Left colon (tissue), 2 donors: ENCODE measurements at regions not wholly inside any gene's neighbourhood (a gene's known extent, or its start where the extent isn't known, plus 50 kb on each side); places are given as distances from the start of the nearest gene placed in this dataset.
A peak's percentile ranks its signal among the peaks of the same experiment; 100 is the strongest.
"Not testable (repeated sequence)": the region's sequence is repeated elsewhere in the genome, so short reads cannot be mapped to it uniquely, and the experiment has no call there.

Experiments used
- ATAC-seq: fragments of 200-7000 bp; cut with Tn5 transposase; one replicate; pipeline ENCODE4 v1.9.1; 2020; ENCODE audit warnings: mild to moderate bottlenecking, moderate library complexity
- DNase-seq, 2 donors: peaks; one replicate each; pipeline ENCODE4 v3.0.0-alpha.2; 2020
- intact Hi-C, 2 donors: fragments of 100-400 bp; cut with DNase I in 1 of 2; cut with micrococcal nuclease in 1 of 2; formaldehyde crosslinking; loops; one replicate each; pipeline versions ENCODE4 v1.11.2 to v1.14.0; 2022; cut with DNase I, micrococcal nuclease
- donor health status: DM: no; HTN: no; CAD: no.
- donor health status: DM: yes; HTN: yes; CAD: no.

- intact Hi-C loops = no loop called here
- ATAC-seq (no peak), DNase-seq (no peak)
Observed at GRCh38 chr7:81284576-81284975, 365.7 kb upstream of the SEMA3C start.

DNA sequence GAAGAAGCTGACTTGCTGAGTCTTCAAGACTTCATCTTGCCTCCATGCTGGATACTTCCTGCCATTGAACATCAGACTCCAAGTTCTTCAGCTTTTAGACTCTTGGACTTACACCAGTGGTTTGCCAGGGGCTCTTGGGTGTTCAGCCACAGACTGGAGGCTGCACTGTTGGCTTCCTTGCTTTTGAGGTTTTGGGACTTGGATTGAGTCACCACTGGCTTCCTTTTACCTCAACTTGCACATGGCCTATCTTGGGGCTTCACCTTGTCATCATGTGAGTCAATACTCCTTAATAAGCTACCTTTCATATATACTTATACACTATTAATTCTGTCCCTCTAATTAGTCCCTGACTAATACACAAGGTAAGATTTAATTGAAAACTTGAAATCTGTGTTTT is 361.7 kb upstream of the SEMA3C start:
- DNase-seq (no peak), ATAC-seq (no peak)
- intact Hi-C loops = no loop called here

- intact Hi-C loops = no loop called here
- DNase-seq (no peak), ATAC-seq (no peak)
Observed at GRCh38 chr7:81277691-81278090, 358.8 kb upstream of the SEMA3C start.

- DNase-seq (no peak), ATAC-seq (no peak)
- intact Hi-C loops = no loop called here
Observed at GRCh38 chr7:81273601-81274397, 354.9 kb upstream of the SEMA3C start.

- DNase-seq = no peak
- ATAC-seq = no peak
- intact Hi-C loops = no loop called here
Observed at GRCh38 chr7:81272176-81272575, 353.3 kb upstream of the SEMA3C start.

DNA sequence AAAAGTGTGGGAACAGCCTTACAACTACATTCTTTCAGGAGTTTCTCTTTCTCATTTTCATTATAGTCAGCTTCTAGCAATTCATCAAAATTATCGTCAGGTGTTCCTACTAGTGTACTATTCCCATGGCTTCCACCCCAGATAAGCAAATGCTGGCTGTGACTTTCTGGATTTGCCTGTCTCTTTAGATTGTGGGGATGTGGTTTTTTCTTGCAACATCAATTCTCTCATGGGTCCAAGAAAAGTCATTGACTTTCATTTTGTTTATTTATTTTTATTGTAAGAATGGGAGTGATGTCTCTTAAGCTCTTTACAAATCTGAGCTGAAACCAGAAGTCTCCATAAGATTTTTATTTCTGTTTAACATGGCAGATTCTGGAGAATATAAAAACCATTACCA is 349.7 kb upstream of the SEMA3C start:
- no peak for DNase-seq
- intact Hi-C loops = no loop called here
- ATAC-seq = no peak

- intact Hi-C loops = no loop called here
- no peak for ATAC-seq
- no peak for DNase-seq
Observed at GRCh38 chr7:81267508-81267907, 348.7 kb upstream of the SEMA3C start.

DNA sequence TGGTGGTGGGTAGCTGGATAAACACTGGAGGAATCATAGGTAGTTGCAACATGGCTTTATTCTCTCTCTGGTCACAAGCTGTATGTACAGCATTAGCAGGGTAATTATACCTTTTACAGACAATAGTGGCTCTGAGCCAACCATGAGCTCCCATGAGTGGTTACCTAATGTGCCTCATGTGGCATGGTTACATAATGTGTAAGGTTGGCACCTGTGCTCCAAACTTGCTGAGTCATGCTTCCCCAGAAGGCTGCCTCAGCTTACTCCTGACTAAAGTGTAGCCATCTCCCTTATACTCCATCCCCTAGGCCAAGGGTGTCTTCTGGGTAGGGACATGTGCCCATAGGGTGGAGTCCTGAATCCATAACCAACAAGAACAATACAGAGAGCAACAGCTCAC is 345.3 kb upstream of the SEMA3C start:
- ATAC-seq = peak; percentile 37
- no peak for DNase-seq
- intact Hi-C loops = no loop called here

GRCh38 chr7:81260152-81260551 is 341.3 kb upstream of the SEMA3C start:
- DNase-seq = no peak
- intact Hi-C loops = no loop called here
- no peak for ATAC-seq

GRCh38 chr7:81256991-81257390 is 338.1 kb upstream of the SEMA3C start:
- intact Hi-C loops = no loop called here
- ATAC-seq (no peak), DNase-seq (no peak)

- ATAC-seq (no peak), DNase-seq (no peak)
- intact Hi-C loops = no loop called here
Observed at GRCh38 chr7:81248420-81248819, 329.6 kb upstream of the SEMA3C start.

DNA sequence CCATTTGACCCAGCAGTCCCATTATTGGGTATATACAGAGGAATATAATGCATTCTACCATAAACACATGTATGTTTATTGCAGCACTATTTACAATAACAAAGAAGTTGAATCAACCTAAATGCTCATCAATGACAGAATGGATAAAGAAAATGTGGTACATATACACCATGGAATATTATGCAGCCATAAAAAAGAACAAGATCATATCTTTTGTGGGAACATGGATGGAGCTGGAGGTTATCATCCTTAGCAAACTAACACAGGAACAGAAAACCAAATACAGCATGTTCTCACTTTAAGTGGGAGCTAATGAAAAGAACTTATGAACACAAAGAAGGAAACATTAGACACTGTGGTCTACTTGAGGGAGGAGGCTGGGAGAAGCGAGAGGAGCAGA is 328.5 kb upstream of the SEMA3C start:
- intact Hi-C loops, DNase-seq, ATAC-seq: not testable (repeated sequence)

DNA sequence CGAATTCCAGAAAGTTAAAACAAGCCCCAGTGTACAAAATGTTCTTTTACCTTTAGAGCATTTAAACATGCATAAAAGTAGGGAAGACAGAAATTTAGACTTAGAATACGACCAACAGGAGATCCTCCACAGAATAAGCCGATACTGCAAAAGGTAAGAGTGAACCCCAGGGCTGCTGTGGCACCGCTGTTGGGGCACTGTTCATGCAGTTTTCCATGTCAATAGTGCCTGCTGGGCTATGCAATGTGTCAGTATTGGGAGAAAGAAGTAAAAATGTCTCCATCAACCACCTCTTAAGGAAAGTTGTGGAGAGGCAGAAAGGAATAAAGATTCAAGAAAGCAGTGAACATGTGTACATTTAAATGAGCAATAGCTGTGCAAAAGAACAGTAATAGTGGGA is 326.5 kb upstream of the SEMA3C start:
- intact Hi-C loops = no loop called here
- ATAC-seq (no peak), DNase-seq (no peak)

GRCh38 chr7:81244224-81244623 is 325.4 kb upstream of the SEMA3C start:
- ATAC-seq (no peak), DNase-seq (no peak)
- intact Hi-C loops = no loop called here

- ATAC-seq (no peak), DNase-seq (no peak)
- intact Hi-C loops = no loop called here
Observed at GRCh38 chr7:81236560-81236959, 317.7 kb upstream of the SEMA3C start.

DNA sequence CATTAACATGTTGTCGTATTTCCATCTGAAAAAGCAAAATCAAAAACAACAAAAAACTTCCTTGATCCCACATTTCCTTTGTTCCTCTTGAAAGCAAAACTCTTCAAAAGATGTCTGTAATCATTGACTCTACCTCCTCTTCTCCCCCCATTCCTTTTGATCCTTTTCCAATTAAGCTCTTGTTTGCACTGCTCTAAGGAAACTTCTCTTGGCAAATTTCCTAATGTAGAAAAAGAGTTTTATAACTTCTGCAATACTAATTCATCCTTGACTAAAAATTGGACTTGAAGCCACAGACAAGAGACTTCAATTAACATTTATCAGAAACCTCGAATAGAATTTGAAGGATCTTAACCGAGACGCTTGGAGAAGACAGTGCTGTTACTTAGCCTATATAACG is 317.1 kb upstream of the SEMA3C start:
- intact Hi-C loops = no loop called here
- ATAC-seq = no peak
- DNase-seq = no peak

GRCh38 chr7:81234896-81235295 is 316.0 kb upstream of the SEMA3C start:
- intact Hi-C loops = no loop called here
- no peak for ATAC-seq
- DNase-seq = no peak

- intact Hi-C loops = no loop called here
- DNase-seq = no peak
- ATAC-seq = no peak
Observed at GRCh38 chr7:81233208-81233940, 314.5 kb upstream of the SEMA3C start.

DNA sequence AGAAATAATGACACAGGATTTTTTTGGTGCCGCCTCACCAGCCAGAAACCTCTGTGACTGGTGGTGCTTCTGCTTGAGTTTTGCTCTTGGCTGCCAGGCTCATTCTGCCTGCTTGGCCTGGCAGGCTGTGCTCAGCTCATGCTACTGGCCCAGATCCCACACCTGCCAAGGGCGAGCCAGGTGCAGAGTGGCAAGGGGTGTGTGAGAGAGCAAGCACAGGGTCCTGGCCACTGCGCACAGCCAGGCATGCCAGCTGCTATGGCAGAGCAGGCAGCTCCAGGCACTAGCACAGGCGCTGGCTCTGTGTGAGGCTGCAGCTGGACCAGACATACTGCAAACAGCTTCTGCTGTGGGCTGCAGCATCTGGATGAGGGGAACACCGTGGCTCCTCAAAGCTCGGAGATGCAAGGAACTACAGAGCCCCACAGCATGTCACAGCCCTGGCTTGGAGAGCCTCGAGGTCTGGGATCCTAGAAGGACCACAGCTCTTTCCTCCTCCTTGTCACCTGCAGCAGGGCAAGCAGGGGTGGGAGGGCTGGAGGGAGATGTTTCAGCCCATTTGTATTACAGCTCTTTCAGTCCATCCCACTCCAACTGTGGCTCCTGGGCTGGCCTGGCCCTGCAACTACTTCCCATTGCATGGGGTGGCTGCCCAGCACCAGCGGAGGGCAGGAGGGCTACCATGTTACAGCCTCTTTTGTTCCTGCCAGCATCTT is 313.4 kb upstream of the SEMA3C start:
- ATAC-seq (peak; percentile 77), DNase-seq (peak; percentile 30 to 33)
- intact Hi-C loops = no loop called here

DNA sequence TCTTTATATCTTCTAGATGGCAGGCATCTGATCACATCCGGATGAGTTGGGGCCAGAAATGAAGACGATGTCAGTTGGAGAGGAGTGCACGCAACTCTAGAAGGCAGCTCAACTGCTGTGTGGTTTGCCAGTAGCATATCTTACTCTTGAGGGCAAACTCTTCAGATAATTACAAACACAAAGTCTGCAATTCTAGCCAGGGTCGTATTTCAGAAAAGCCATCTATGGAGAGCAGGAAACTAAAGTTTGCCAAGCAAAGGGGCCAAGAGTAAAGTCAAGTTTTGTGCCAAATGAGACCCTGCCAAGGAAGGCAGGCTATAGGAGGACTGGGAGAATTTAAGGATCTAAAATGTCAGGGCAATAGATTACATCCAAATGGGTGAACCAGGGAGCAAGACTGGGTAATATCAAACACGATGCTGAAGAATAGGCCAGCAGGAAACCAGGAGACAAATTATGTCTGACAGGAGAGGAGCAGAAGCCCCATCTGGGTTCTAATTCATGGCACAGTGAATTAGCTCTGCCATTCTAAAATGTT is 312.5 kb upstream of the SEMA3C start:
- DNase-seq (no peak), ATAC-seq (no peak)
- intact Hi-C loops = no loop called here
